AML-193 (cell line): ENCODE measurements at regions not wholly inside any gene's neighbourhood (a gene's known extent, or its start where the extent isn't known, plus 50 kb on each side); places are given as distances from the start of the nearest gene placed in this dataset.
A peak's percentile ranks its signal among the peaks of the same experiment; 100 is the strongest.

Source experiments
- DNase-seq, 2 experiments: peaks; one replicate each; lab custom pipeline; 2025; lab: John Stamatoyannopoulos, UW

GRCh38 chr1:234536741-234537140 lies 57.8 kb upstream of the TARBP1 start:
- no peak for DNase-seq

- DNase-seq: no peak
Observed at GRCh38 chr1:234535763-234536515, 57.0 kb upstream of the TARBP1 start.

- no peak for DNase-seq
Observed at GRCh38 chr1:234535218-234535617, 56.2 kb upstream of the TARBP1 start.

- no peak for DNase-seq
Observed at GRCh38 chr1:234533975-234534876, 55.2 kb upstream of the TARBP1 start.

GRCh38 chr1:234533034-234533891 lies 54.3 kb upstream of the TARBP1 start:
- no peak for DNase-seq

GRCh38 chr1:234532503-234532922 lies 53.5 kb upstream of the TARBP1 start:
- DNase-seq: peak; percentile 50 to 53

GRCh38 chr1:234531151-234531635 lies 52.2 kb upstream of the TARBP1 start:
- no peak for DNase-seq

- DNase-seq: no peak
Observed at GRCh38 chr1:234530672-234531071, 51.7 kb upstream of the TARBP1 start.

GRCh38 chr1:234529950-234530237 lies 50.9 kb upstream of the TARBP1 start:
- no peak for DNase-seq

GRCh38 chr1:234529095-234529949 lies 50.3 kb upstream of the TARBP1 start:
- peak; percentile 70 to 75 for DNase-seq
